ENCODE measurements at regions not wholly inside any gene's neighbourhood (a gene's known extent, or its start where the extent isn't known, plus 50 kb on each side); places are given as distances from the start of the nearest gene placed in this dataset.
"Not testable (repeated sequence)": the region's sequence is repeated elsewhere in the genome, so short reads cannot be mapped to it uniquely, and the experiment has no call there.

DNA sequence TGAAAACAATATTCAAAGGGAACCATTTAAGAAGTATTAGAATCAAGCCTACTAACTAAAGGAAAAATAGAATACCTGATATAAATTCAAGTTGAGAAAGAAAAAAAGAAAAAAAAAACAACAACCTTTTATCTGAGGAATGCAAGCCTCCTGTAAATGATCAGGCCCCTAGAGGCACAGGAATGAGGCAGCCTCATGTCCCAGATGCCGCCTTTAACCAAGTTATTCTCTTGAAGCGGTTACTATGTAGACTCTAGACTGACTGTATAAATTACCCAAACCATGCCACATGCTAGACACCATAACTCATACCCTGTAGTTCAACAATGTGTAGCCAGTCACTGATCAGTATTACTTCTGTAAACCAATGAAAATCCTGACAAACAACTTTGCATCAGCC, 929.6 kb downstream of the TAF11L14 start:
- no peak for DNase-seq (ENCODE audit: low spot score)

GRCh38 chr5:18566671-18567070, 932.4 kb downstream of the TAF11L14 start:
- DNase-seq (ENCODE audit: low spot score): no peak

DNA sequence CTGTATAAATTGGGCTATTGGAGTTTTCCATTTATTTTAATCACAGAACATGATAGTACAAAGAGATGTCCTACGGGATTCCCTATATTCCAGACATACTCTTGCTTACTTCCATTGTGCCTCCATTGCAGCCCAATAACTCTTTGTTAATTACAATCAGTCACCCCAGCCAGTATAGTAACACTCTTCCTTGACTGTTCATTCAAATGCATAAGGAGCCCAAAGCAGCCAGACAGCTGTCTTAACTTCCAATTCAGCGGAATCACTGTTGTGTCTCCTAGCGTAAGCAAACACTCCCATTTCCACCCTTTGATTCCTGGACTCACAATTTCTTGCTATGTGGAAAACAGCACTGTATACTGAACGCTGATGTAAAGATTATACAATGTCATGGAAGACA, 942.3 kb downstream of the TAF11L14 start:
- DNase-seq (ENCODE audit: low spot score): no peak

DNA sequence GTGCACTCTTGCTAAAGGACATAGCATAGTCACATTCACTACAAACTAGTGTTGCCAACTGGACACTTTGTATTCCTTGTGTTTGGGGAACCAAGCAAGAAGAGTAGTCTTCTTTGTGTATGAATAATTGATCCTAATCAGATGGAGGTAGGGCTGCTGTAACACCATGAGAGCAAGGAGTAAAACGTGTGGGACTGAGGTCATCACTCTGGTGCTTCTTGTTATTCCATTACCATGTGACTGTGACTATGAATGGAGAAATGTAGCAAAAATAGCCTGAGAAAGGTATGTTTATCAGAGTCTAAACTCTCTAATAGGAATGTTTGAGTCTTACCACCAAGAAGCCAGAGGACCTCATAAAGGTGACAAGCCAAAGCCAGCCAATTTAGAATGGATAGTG, 966.9 kb downstream of the TAF11L14 start:
- no peak for DNase-seq (ENCODE audit: low spot score)

- no peak for DNase-seq (ENCODE audit: low spot score)
Observed at GRCh38 chr5:18602402-18602801, 968.1 kb downstream of the TAF11L14 start.

GRCh38 chr5:18605186-18605585, 970.9 kb downstream of the TAF11L14 start:
- no peak for DNase-seq (ENCODE audit: low spot score)

GRCh38 chr5:18607570-18607969, 973.3 kb downstream of the TAF11L14 start:
- DNase-seq (ENCODE audit: low spot score): no peak

GRCh38 chr5:18617191-18617590, 982.9 kb downstream of the TAF11L14 start:
- not testable (repeated sequence) for DNase-seq (ENCODE audit: low spot score)

GRCh38 chr5:18630458-18631045, 996.3 kb downstream of the TAF11L14 start:
- DNase-seq (ENCODE audit: low spot score): no peak

GRCh38 chr5:18652404-18653215, 1018.4 kb downstream of the TAF11L14 start:
- no peak for DNase-seq (ENCODE audit: low spot score)

DNA sequence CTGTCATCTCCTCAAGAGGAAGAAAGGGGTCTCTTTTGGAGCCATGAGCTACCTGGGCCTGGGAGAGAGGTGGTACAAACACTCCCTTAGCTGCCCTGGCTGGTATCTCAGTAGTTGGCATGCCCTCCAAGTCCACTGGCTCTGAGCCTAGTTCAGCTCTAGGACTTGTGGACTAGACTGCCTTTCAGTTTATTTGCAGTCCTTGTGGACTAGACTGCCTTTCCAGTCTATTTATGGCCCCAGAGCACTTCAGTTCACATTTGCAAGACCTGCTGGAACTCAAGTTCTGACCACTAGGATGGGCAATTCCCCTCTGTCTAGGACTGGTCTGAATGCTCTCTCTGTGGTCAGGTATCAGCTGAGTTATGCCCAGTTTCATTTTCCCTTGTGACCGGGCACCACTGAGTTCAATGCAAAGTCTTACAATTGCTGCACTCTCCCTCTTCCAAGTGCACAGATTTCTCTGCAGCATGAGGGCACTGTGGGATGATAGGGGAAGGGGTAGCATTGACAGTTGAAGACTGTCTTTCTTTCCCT, 1019.0 kb downstream of the TAF11L14 start:
- DNase-seq (ENCODE audit: low spot score): no peak

DNA sequence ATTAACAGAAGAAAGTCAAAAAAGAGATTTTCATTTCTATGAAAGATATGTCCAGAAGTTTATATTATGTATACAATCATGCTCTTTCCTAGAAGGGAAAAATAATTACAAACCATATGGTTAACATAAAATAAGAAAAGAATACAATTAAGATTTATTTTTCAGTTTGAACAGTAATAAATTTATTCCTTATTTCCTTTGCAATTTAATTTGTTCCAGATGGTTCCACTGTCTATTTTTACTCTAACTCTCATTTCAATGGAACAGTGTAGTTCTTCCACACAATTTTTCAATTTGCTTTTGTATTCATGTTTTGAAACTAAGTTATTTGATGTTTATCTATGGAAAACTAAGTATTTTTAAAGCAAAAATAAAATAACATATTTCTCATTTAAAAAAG, 1026.3 kb downstream of the TAF11L14 start:
- DNase-seq (ENCODE audit: low spot score): no peak

- DNase-seq (ENCODE audit: low spot score): no peak
Observed at GRCh38 chr5:18662231-18662630, 1028.0 kb downstream of the TAF11L14 start.

GRCh38 chr5:18674212-18674611, 1040.0 kb downstream of the TAF11L14 start:
- DNase-seq (ENCODE audit: low spot score): not testable (repeated sequence)

DNA sequence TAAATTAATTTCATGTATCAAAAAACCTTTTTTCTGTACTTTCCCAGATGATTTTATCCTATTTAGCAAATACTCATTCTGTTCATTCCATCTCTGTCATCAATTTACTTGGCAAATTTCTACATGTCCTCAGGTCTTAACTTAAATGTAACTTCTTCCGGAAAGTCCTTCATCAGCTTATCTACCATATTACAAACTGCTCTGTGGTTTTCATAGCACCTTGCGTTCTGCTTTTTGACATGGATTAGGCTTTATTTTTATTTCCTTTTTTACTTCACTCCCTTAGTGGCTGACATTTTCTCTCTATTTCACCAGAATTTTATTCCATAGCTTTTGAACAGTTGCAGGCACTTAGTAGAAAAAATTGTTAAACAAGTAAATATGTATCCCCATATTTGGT, 1040.8 kb downstream of the TAF11L14 start:
- no peak for DNase-seq (ENCODE audit: low spot score)

- no peak for DNase-seq (ENCODE audit: low spot score)
Observed at GRCh38 chr5:18686253-18686652, 1052.0 kb downstream of the TAF11L14 start.

- no peak for DNase-seq (ENCODE audit: low spot score)
Observed at GRCh38 chr5:18687429-18687828, 1053.2 kb downstream of the TAF11L14 start.

GRCh38 chr5:18699681-18700080, 1065.4 kb downstream of the TAF11L14 start:
- DNase-seq (ENCODE audit: low spot score): no peak

- DNase-seq (ENCODE audit: low spot score): no peak
Observed at GRCh38 chr5:18702821-18703220, 1068.6 kb downstream of the TAF11L14 start.

GRCh38 chr5:18712936-18713485, 1078.8 kb downstream of the TAF11L14 start:
- DNase-seq (ENCODE audit: low spot score): no peak

DNA sequence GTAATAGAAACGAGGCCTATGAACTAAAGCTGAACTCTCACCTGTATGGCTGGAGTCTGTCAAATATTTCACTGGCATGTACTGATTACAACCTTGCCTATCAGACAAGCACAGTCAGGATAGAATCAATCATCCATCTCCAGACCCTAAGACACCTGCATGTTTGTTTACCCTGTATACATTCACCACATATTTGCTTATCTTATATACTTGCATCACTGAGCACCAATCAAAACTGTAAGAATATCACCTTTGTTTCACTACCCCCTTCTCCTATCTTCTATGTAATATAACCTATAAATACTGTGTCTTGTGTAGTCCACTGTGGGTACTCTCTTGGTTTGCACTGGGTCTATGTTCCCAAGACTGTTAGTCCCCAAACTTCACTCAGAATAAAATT, 1085.7 kb downstream of the TAF11L14 start:
- no peak for DNase-seq (ENCODE audit: low spot score)

DNA sequence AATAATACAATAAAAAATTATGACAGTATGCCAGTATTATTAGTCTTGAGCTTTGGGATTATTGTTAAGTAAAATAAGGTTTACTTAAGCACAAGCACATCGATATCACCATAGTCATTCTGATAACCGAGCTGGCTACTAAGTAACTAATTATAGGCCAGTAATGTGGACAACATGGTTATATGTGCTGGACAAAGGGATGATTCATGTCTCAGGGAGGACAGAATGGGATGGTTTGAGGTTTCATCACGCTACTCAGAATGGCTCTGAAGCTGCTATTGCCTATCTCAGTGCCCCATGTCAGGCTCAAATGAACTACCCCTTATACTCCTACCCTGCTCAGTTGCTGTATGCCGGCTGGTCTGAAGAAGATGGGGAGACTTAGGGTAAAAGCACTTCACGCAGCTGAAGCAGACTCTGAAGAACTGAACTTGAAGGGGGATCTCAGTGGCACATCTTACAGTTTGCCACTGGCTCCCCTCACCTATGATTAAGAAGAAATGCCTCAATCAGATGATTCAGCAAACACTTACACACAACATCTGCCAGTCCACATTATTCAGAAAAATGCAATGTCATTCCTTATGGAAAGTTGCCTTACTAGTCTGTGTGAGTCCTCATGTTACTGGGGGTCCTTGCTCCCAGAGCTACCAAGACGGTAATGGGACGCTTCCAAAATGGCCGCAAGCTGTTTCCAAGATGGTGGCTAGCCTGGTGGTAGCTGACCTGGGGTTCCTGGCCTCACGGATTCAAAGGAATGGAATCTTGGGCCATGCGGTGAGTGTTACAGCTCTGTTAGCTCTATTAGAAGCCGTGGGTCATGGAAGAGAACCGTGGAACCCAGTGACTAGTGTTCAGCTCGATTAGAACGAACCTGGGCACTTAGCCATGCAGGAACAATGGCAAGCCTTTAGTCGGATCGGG, 1098.6 kb downstream of the TAF11L14 start:
- no peak for DNase-seq (ENCODE audit: low spot score)

Measured in CD4-positive, alpha-beta T cell treated with Interleukin-6 at 100 ng/mL for 8 hours (primary cell).